Smooth muscle cell (in vitro differentiated cells): ENCODE measurements at regions not wholly inside any gene's neighbourhood (a gene's known extent, or its start where the extent isn't known, plus 50 kb on each side); places are given as distances from the start of the nearest gene placed in this dataset.

Experiments used
- DNase-seq: peaks from one replicate; lab custom pipeline; 2025; ENCODE audit not compliant: unreplicated experiment; lab: John Stamatoyannopoulos, UW
- H2AFZ ChIP-seq: fragments of 200-600 bp; sonication (generic); 2 replicates; pipeline ENCODE4 v1.6.0; 2016; ENCODE audit warnings: antibody characterized with exemption, low read depth, mild to moderate bottlenecking
- H3F3A ChIP-seq: fragments of 200-600 bp; sonication (generic); 2 replicates; pipeline ENCODE4 v1.6.0; 2017; ENCODE audit warnings: antibody characterized with exemption, low read depth
- H3K27ac ChIP-seq: fragments of 200-600 bp; sonication (generic); 2 replicates; pipeline ENCODE4 v1.5.1; 2016; ENCODE audit warnings: low read depth, mild to moderate bottlenecking
- H3K27me3 ChIP-seq: fragments of 200-600 bp; sonication (generic); 2 replicates; pipeline ENCODE4 v1.6.1; 2016; ENCODE audit warnings: low read depth, mild to moderate bottlenecking
- H3K36me3 ChIP-seq: fragments of 200-600 bp; sonication (generic); 2 replicates; pipeline ENCODE4 v1.5.1; 2016; ENCODE audit warnings: low read depth
- H3K4me1 ChIP-seq: fragments of 200-600 bp; sonication (generic); 2 replicates; pipeline ENCODE4 v1.5.1; 2016; ENCODE audit warnings: low read depth
- H3K4me2 ChIP-seq: fragments of 200-600 bp; sonication (generic); 2 replicates; pipeline ENCODE4 v1.6.0; 2016; ENCODE audit warnings: mild to moderate bottlenecking
- H3K4me3 ChIP-seq: fragments of 200-600 bp; sonication (generic); 2 replicates; pipeline ENCODE4 v1.5.1; 2016; ENCODE audit warnings: mild to moderate bottlenecking
- H3K79me2 ChIP-seq: fragments of 200-600 bp; sonication (generic); 2 replicates; pipeline ENCODE4 v1.6.0; 2016; ENCODE audit warnings: low read depth, mild to moderate bottlenecking
- H3K9ac ChIP-seq: fragments of 200-600 bp; sonication (generic); 2 replicates; pipeline ENCODE4 v1.6.0; 2016; ENCODE audit warnings: low read depth
- H3K9me3 ChIP-seq: fragments of 200-600 bp; sonication (generic); replicated peaks from 2 replicates; pipeline ENCODE4 v1.5.1; 2016; ENCODE audit warnings: low read depth
- H4K20me1 ChIP-seq: fragments of 200-600 bp; sonication (generic); 2 replicates; pipeline ENCODE4 v1.6.0; 2016; ENCODE audit warnings: low read depth
- CTCF ChIP-seq: fragments of 200-600 bp; sonication (generic); IDR thresholded peaks from 2 replicates; pipeline ENCODE4 v1.5.1; 2017; ENCODE audit warnings: borderline replicate concordance, mild to moderate bottlenecking, antibody characterized with exemption; ENCODE audit not compliant: insufficient read depth, poor library complexity, severe bottlenecking
- WGBS: methylation state at CpG from one replicate; pipeline ENCODE4 v1.1.7; 2016; ENCODE audit warnings: low lambda C conversion rate; 5-methylcytosine and 5-hydroxymethylcytosine counted together

- H3K9ac ChIP-seq: no peak overlapping the region
- H3K4me1 ChIP-seq: no peaks in the 10 kb centered on the region
- no peaks in the 10 kb centered on the region for H3K36me3 ChIP-seq
- H3K4me3 ChIP-seq: no peak overlapping the region
- DNase-seq: no peak
- no peak overlapping the region for H2AFZ ChIP-seq
- H3K4me2 ChIP-seq: no peak overlapping the region
- H3K27me3 ChIP-seq: no peaks in the 10 kb centered on the region
- H3F3A ChIP-seq: no peaks in the 10 kb centered on the region
- 85% methylated on average over 14 of the region's 14 CpGs for WGBS
- no peak overlapping the region for H3K27ac ChIP-seq
- H3K9me3 ChIP-seq: no peaks in the 10 kb centered on the region
- H3K79me2 ChIP-seq: no peaks in the 10 kb centered on the region
- no peaks in the 10 kb centered on the region for H4K20me1 ChIP-seq
- no peak for TF ChIP-seq CTCF
Observed at GRCh38 chr10:130812381-130813148, 499.0 kb downstream of the TCERG1L start.

- H3K4me3 ChIP-seq: no peak overlapping the region
Observed at GRCh38 chr10:130814610-130815009, 496.9 kb downstream of the TCERG1L start.

GRCh38 chr10:130816116-130816901, 495.2 kb downstream of the TCERG1L start:
- Histone ChIP-seq H3K4me1 (no peaks in the 10 kb centered on the region), H3K27ac (no peak overlapping the region), H3F3A (no peaks in the 10 kb centered on the region), H3K9me3 (no peaks in the 10 kb centered on the region), H3K79me2 (no peaks in the 10 kb centered on the region), H2AFZ (no peak overlapping the region), H4K20me1 (no peaks in the 10 kb centered on the region), H3K36me3 (no peaks in the 10 kb centered on the region), H3K4me2 (no peak overlapping the region), H3K9ac (no peak overlapping the region), H3K4me3 (no peak overlapping the region), H3K27me3 (no peaks in the 10 kb centered on the region)
- no peak for TF ChIP-seq CTCF
- no peak for DNase-seq
- WGBS: 91% methylated on average over 23 of the region's 23 CpGs

More at GRCh38 chr10:130814610-130815009, 496.9 kb downstream of the TCERG1L start:
- no peak overlapping the region for H3K4me2 ChIP-seq
- no peak for TF ChIP-seq CTCF
- H3K27me3 ChIP-seq: no peaks in the 10 kb centered on the region
- H3F3A ChIP-seq: no peaks in the 10 kb centered on the region
- H3K9me3 ChIP-seq: no peaks in the 10 kb centered on the region
- H3K36me3 ChIP-seq: no peaks in the 10 kb centered on the region
- H3K9ac ChIP-seq: no peak overlapping the region
- no peak for DNase-seq
- no peaks in the 10 kb centered on the region for H3K4me1 ChIP-seq
- WGBS: 85% methylated on average over 7 of the region's 7 CpGs
- no peak overlapping the region for H2AFZ ChIP-seq
- no peaks in the 10 kb centered on the region for H3K79me2 ChIP-seq
- no peak overlapping the region for H3K27ac ChIP-seq
- no peaks in the 10 kb centered on the region for H4K20me1 ChIP-seq
